ENCODE measurements at regions not wholly inside any gene's neighbourhood (a gene's known extent, or its start where the extent isn't known, plus 50 kb on each side); places are given as distances from the start of the nearest gene placed in this dataset.

GRCh38 chr3:45330510-45331295, 57.7 kb upstream of the LARS2 start:
- no peak for DNase-seq

- no peak for DNase-seq
These were observed 55.9 kb upstream of the LARS2 start for GRCh38 chr3:45332493-45332892.

GRCh38 chr3:45332901-45333407, 55.4 kb upstream of the LARS2 start:
- DNase-seq = peak in 1 of 51 donors; percentile 12

- DNase-seq = no peak
These were observed 54.8 kb upstream of the LARS2 start for GRCh38 chr3:45333549-45333948.

- peak in 1 of 51 donors; percentile 8 for DNase-seq
These were observed 50.4 kb upstream of the LARS2 start for GRCh38 chr3:45337839-45338470.

All from hypothalamus (tissue), 51 donors.